KMS-11 (cell line): ENCODE measurements at regions not wholly inside any gene's neighbourhood (a gene's known extent, or its start where the extent isn't known, plus 50 kb on each side); places are given as distances from the start of the nearest gene placed in this dataset.

Experiments
- H2AFZ ChIP-seq: fragments of 200-600 bp; sonication (generic); 2 replicates; pipeline ENCODE4 v1.6.1; 2016; ENCODE audit warnings: antibody characterized with exemption, mixed run types, low read depth
- H3K27ac ChIP-seq: fragments of 200-600 bp; sonication (generic); 2 replicates; pipeline ENCODE4 v1.6.1; 2016; ENCODE audit warnings: mild to moderate bottlenecking, mixed run types
- H3K27me3 ChIP-seq: fragments of 200-600 bp; sonication (generic); 2 replicates; pipeline ENCODE4 v1.6.1; 2017; ENCODE audit warnings: mild to moderate bottlenecking, low read depth, mixed run types, moderate library complexity; ENCODE audit not compliant: insufficient read depth
- H3K36me3 ChIP-seq: fragments of 200-600 bp; sonication (generic); 2 replicates; pipeline ENCODE4 v1.6.1; 2017; ENCODE audit warnings: mild to moderate bottlenecking, mixed run types; ENCODE audit not compliant: insufficient read depth
- H3K4me1 ChIP-seq: fragments of 200-600 bp; sonication (generic); 2 replicates; pipeline ENCODE4 v1.6.1; 2016; ENCODE audit warnings: mild to moderate bottlenecking, low read depth, mixed run types; ENCODE audit not compliant: poor library complexity, severe bottlenecking
- H3K4me2 ChIP-seq: fragments of 200-600 bp; sonication (generic); 2 replicates; pipeline ENCODE4 v1.7.0; 2016; ENCODE audit warnings: mild to moderate bottlenecking, mixed run types
- H3K4me3 ChIP-seq: fragments of 200-600 bp; sonication (generic); IDR thresholded peaks from 2 replicates; pipeline ENCODE4 v1.6.1; 2017; ENCODE audit warnings: low read depth, low read length, mixed read lengths; ENCODE audit not compliant: insufficient read depth
- H3K79me2 ChIP-seq: fragments of 200-600 bp; sonication (generic); 2 replicates; pipeline ENCODE4 v1.6.1; 2016; ENCODE audit warnings: low read depth, mixed run types; ENCODE audit not compliant: insufficient read depth
- H3K9ac ChIP-seq: fragments of 200-600 bp; sonication (generic); 2 replicates; pipeline ENCODE4 v1.6.1; 2016; ENCODE audit warnings: mild to moderate bottlenecking, mixed run types
- H4K20me1 ChIP-seq: fragments of 200-600 bp; sonication (generic); 2 replicates; pipeline ENCODE4 v1.6.1; 2016; ENCODE audit warnings: mild to moderate bottlenecking, mixed run types; ENCODE audit not compliant: insufficient read depth
- TF ChIP-seq, protein P1 (sequence below): fragments of 200-600 bp; sonication (generic); conservative IDR thresholded peaks from 2 replicates; pipeline ENCODE4 v1.6.1; 2017; ENCODE audit warnings: low read depth, mild to moderate bottlenecking, antibody characterized with exemption, low read length, moderate library complexity, mixed read lengths

DNA sequence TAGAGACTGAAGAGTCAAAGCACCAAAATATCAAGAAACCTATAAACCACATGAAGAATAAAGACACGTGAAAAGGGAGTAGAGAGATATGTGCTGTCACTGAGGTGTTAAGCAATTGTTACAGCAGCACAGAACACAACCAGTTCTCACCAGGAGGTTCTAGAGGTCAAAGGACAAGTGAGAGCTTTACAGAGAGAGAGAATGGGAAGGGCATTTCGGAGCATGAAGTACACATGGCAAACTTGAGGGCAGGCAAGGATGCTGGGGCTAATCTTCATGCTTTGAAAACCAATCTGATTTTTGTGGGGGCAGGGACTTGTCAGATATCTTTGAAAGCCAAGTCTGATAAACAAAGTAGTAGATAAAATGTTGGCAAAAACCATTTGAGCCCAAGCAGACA lies 142.3 kb upstream of the NRSN1 start:
- H3K4me1 ChIP-seq, result no peaks in the 10 kb centered on the region

DNA sequence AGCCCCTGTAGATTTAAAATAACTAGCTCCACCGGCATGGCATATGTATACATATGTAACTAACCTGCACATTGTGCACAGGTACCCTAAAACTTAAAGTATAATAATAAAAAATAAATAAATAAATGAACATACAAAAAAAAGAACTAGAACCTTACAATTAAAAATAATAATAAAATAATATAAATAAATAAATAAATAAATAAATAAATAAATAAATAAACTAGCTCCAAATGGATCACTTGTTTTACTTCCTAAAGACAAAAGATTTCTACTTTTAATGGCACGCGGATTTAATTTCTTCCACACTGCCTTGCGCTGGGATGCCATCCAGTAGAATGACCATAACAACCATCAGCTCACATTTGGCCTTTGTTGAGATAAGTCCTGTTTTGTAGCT lies 141.0 kb upstream of the NRSN1 start:
- H3K9ac ChIP-seq, result no peak overlapping the region
- H2AFZ ChIP-seq, result no peak overlapping the region
- no peak overlapping the region for H3K4me2 ChIP-seq
- no peaks in the 10 kb centered on the region for H3K36me3 ChIP-seq
- TF ChIP-seq, protein P1, sequence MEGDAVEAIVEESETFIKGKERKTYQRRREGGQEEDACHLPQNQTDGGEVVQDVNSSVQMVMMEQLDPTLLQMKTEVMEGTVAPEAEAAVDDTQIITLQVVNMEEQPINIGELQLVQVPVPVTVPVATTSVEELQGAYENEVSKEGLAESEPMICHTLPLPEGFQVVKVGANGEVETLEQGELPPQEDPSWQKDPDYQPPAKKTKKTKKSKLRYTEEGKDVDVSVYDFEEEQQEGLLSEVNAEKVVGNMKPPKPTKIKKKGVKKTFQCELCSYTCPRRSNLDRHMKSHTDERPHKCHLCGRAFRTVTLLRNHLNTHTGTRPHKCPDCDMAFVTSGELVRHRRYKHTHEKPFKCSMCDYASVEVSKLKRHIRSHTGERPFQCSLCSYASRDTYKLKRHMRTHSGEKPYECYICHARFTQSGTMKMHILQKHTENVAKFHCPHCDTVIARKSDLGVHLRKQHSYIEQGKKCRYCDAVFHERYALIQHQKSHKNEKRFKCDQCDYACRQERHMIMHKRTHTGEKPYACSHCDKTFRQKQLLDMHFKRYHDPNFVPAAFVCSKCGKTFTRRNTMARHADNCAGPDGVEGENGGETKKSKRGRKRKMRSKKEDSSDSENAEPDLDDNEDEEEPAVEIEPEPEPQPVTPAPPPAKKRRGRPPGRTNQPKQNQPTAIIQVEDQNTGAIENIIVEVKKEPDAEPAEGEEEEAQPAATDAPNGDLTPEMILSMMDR, result no peak
- no peak overlapping the region for H3K27ac ChIP-seq
- no peaks in the 10 kb centered on the region for H4K20me1 ChIP-seq
- H3K4me1 ChIP-seq, result no peaks in the 10 kb centered on the region
- H3K27me3 ChIP-seq, result no peaks in the 10 kb centered on the region
- H3K4me3 ChIP-seq, result no peak overlapping the region
- H3K79me2 ChIP-seq, result no peaks in the 10 kb centered on the region

More for the DNA sequence above, 142.3 kb upstream of the NRSN1 start:
- Histone ChIP-seq H4K20me1 (no peaks in the 10 kb centered on the region), H3K36me3 (no peaks in the 10 kb centered on the region), H3K79me2 (no peaks in the 10 kb centered on the region), H3K4me3 (no peak overlapping the region), H3K27me3 (no peaks in the 10 kb centered on the region), H3K4me2 (no peak overlapping the region), H3K27ac (no peak overlapping the region), H3K9ac (no peak overlapping the region), H2AFZ (no peak overlapping the region)
- TF ChIP-seq, protein P1, result no peak

DNA sequence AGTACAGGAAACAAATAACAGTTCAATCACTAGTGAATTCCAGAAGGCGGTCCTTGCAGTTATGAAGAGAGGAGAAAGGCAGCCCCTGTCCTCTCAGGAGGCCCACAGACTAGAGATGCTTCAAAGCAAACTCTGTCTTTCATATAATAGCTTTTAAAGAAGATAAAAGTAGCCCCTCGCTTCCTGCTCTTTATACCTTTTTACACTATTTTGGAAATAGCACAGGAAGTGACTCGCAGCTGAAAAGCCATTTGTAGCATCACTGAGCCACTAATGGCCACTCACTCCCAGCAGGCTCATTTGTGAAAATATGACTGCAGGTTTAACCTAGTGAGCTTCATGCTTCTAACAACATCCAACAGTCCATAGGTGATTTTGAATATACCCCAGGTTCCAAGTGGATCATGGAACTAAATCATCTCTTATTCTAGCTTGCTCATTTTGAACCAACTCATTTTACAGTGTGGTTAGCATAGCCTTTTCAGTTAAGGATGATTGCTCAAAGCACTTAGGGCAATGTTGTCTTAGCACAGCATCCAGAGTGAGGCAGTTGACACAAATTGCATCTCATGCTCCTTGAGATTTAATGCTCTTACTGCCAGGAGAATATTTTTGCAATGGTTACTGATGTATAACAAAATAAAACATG lies 136.0 kb upstream of the NRSN1 start:
- Histone ChIP-seq H3K9ac (no peak overlapping the region), H4K20me1 (no peaks in the 10 kb centered on the region), H3K27ac (no peak overlapping the region), H3K36me3 (no peaks in the 10 kb centered on the region), H3K4me2 (no peak overlapping the region), H3K79me2 (no peaks in the 10 kb centered on the region), H2AFZ (no peak overlapping the region), H3K4me1 (no peaks in the 10 kb centered on the region), H3K27me3 (no peaks in the 10 kb centered on the region), H3K4me3 (no peak overlapping the region)
- TF ChIP-seq, protein P1, result no peak

DNA sequence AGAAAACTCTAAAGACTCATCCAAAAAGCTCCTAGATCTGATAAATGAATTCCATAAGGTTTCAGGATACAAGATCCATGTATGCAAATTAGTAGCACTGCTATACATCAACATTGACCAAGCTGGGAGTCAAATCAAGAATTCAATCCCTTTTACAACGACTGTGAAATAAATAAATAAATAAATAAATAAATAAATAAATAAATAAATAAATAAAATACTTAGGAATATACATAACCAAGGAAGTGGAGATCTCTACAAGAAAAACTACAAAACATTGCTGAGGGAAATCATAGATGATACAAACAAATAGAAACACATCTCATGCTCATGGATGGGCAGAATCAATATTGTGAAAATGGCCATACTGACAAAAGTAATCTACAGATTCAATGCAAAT lies 132.0 kb upstream of the NRSN1 start:
- Histone ChIP-seq H3K79me2 (no peaks in the 10 kb centered on the region), H3K27me3 (no peaks in the 10 kb centered on the region), H3K4me3 (no peak overlapping the region), H2AFZ (no peak overlapping the region), H3K4me2 (no peak overlapping the region), H3K4me1 (no peaks in the 10 kb centered on the region), H3K9ac (no peak overlapping the region), H4K20me1 (no peaks in the 10 kb centered on the region), H3K27ac (no peak overlapping the region), H3K36me3 (no peaks in the 10 kb centered on the region)
- TF ChIP-seq, protein P1, result no peak
